HG03565 (cell line): ENCODE measurements at regions not wholly inside any gene's neighbourhood (a gene's known extent, or its start where the extent isn't known, plus 50 kb on each side); places are given as distances from the start of the nearest gene placed in this dataset.
"Not testable (repeated sequence)": the region's sequence is repeated elsewhere in the genome, so short reads cannot be mapped to it uniquely, and the experiment has no call there.

Experiments used
- ATAC-seq: cut with Tn5 transposase; IDR thresholded peaks from one replicate; pipeline ENCODE4 v1.9.1; 2021; ENCODE audit warnings: mild to moderate bottlenecking, moderate library complexity; ENCODE audit not compliant: unreplicated experiment

DNA sequence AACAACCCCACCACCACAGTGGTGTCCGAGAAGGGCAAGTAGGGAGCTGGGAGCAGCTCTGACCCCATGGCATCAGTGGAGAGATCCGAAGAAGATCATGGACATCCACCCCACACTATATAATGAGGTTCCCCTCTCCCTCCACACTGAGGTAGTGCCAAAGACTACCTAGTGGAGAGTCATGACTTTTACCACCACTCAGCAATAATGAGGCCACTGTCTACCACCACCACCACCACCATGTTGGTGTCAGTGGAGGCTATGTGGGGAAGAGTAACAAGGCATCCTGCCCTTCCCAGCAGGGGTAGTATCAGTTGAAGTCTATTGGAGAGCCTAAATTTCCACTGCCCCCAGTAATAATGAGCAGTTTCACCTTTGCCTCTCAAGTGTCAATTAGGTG lies 321.7 kb upstream of the ZC3H15 start:
- no peak for ATAC-seq

DNA sequence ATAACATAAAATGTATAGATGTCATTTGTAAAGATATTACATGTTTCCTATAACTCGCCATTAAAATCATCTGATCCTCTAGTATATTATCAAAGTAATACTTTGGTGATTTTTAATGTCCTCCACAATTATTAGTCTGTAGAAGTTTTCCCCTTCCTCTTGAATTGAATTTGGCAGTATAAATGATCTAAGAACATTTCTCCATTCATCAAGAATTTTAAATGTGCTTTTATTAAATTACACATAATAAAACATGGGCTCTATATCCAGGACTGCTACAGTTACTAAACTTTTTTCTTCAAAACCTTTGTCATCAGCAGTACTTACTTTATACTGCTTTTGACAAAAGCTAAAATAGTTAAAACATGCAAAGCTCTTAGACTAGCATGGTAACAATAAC lies 315.4 kb upstream of the ZC3H15 start:
- no peak for ATAC-seq

GRCh38 chr2:186181625-186182024 lies 304.4 kb upstream of the ZC3H15 start:
- no peak for ATAC-seq

DNA sequence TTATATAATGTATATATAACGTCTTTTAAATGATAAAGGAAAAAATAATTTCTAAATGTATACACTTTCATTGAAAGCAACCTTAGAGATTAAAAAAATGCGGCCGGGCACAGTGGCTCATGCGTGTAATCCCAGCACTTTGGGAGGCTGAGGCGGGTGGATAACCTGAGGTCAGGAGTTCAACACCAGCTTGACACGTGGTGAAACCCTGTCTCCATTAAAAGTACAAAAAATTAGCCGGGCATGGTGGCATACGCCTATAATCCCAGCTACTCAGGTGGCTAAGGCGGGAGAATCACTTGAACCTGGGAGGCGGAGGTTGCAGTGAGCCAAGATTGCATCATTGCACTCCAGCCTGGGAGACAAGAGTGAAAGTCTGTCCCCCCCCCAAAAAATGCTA lies 303.7 kb upstream of the ZC3H15 start:
- ATAC-seq, result not testable (repeated sequence)

DNA sequence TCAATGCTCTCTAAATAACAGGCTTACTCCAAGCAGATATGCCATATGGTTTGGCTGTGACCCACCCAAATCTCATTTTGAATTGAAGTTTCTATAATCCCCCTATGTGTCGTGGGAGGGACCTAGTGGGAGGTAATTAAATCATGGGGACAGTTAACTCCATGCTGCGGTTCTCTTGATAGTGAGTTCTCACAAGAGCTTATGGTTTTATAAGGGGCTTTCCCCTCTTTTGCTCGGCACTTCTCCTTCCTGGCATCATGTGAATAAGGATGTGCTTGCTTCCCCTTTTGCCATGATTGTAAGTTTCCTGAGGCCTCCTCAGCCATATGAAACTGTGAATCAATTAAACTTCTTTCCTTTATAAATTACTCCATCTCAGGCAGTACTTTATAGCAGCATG lies 302.7 kb upstream of the ZC3H15 start:
- no peak for ATAC-seq

- no peak for ATAC-seq
These were observed 298.2 kb upstream of the ZC3H15 start for GRCh38 chr2:186187854-186188253.

- no peak for ATAC-seq
These were observed 296.2 kb upstream of the ZC3H15 start for GRCh38 chr2:186189816-186190215.

DNA sequence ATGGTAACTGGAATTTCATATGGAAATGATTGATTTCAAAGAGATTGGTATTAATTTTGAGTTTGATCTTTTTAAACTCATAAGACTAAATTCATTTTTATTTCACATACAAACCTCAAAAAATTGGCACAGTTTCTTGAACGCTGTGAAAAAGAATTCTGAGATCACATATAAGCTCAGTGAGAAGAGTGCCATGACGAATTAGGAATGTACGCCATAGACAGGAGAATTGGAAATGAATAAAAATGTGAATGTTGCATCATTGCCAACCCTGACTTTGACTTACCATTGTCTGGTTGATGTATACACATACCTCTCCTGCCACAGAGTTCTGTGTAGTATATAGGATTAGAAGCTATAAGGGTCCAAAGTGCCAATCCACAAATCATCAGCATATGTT lies 290.4 kb upstream of the ZC3H15 start:
- ATAC-seq, result no peak

DNA sequence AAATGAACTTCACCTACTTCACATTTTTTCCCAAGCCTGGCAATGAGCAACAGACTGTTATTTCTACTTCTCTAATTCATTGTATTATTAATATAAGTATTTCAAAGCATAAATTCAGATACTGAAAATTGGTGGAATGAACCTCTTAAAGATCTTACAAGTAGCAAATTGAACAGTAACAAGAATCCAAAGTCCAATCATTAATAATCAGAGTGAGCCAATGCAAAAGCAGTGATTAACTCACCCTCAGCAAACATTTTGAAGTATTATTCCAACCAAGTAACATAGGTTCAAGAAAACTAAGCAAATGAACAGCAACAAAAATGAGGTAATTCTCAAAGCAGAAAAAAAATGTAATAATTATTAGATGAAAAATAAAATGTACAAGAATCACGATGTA lies 288.1 kb upstream of the ZC3H15 start:
- ATAC-seq, result no peak

DNA sequence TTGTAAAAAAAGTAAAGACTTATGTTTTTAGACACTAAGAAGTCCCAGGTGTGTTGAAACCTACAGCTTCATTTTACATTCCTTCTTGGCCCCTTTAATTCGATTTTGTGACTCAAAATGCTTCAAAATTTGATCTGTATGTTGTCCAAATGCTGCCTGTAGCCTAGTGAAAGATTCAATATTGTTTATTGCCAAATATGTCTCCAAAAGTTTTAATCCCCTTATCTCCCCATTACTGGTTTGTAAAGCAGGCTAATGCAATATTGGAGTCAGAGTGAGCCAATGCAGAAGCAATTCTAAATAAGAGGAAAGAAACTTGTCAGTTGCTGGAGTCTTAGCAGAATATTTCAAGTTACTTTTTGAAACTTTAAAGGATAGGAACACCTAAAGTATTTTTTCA lies 287.0 kb upstream of the ZC3H15 start:
- ATAC-seq, result no peak

DNA sequence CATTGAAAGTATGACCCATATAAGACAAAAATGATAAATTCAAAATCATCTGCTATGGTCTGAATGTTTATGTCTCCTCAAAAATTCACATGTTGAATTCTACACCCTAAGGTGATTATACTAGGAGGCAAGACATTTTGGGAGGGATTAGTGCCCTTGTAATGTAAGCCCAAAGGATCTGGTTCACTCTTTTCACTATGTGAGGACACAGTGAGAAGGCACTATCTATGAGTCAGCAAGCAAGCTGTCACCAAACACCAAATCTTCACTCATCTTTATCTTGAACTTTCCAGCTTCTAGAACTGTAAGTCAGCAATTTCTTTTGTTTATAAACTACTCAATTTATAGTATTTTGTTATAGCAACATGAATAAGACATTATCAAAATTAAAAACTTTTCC lies 284.7 kb upstream of the ZC3H15 start:
- ATAC-seq, result no peak

DNA sequence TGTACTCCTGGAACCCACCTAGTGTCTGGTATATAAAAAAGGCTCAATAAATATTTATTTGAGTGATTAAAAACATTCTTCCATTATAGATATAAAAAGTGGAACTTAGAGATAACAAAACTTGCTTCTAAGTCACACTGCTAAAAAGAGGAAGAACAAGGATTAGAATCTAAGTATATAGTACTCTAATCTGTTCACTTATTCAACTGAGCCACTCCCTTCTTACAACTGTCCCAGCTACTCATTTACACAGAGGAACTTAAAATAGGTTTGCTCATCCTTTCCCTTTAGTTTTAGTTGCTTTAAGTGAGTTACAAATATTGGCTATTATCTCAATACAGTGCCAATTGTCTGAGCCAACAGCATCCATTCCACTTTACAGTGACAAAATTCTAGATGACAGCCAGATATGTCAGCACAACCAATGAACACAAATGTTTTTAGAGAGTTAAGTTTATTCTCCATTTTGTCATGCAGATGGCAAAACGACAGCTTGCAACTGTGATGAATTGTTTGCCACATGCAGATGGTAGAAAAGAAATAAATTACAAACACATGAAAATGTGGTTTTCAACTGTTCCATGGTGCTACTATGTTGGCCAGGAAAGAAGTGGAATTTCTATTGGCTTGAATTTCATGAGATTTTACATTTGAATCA lies 280.7 kb upstream of the ZC3H15 start:
- ATAC-seq, result no peak

- ATAC-seq, result no peak
These were observed 276.5 kb upstream of the ZC3H15 start for GRCh38 chr2:186209532-186209931.

DNA sequence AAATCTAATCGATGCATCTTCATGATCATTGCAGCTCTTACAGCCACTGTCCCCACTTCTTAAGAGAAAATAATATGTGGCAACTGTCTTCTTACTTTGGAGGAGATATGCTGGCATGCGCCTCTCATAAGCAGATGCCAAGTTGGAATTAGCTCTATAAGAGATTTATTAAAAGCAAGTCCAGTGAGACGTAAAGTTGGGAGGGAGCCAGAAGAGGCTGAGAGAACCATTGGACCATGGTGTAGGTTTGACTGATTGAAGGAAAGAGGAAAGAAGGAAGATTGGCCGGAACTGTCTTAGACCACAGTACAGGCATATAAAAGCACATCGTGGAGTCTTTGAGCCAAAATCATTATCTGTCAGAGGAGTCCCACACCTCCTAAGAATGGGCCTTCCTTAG lies 265.7 kb upstream of the ZC3H15 start:
- no peak for ATAC-seq

DNA sequence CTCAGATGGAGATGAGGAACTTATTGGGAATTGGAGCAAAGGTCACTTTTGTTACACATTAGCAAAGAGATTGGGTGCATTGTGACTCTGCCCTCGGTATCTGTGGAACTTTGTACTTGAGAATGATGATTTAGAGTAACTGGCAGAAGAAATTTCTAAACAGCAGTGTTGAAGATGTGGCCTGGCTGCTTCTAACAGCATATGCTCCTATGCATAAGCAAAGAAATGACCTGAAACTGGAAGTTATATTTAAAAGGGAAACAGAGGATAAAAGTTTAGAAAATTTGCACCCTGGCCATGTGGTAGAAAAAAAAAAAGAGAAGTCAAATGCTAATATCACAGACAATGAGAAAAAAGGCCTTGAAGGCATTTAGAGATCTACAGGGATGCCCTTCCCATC lies 256.8 kb upstream of the ZC3H15 start:
- ATAC-seq, result no peak

DNA sequence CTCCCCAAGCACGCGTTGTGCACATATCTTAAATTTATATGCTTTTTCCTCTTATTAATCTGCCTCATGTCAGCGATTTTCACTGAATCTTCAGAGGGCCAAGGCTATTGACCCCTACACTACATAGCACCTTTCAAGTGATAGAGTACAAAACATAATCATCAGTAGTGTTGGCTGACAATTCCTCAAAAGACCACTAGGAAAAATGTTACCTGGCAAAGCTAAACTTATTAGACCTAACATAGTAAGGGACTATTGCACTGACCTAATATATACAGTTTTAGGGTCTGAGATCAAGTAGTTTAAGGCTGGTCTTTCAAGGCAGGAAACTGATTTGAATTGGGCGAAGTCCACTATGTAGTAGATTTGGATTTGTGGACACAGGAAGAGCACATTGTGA lies 244.2 kb upstream of the ZC3H15 start:
- no peak for ATAC-seq

- no peak for ATAC-seq
These were observed 231.3 kb upstream of the ZC3H15 start for GRCh38 chr2:186254759-186255158.

- ATAC-seq, result no peak
These were observed 230.2 kb upstream of the ZC3H15 start for GRCh38 chr2:186255823-186256222.

DNA sequence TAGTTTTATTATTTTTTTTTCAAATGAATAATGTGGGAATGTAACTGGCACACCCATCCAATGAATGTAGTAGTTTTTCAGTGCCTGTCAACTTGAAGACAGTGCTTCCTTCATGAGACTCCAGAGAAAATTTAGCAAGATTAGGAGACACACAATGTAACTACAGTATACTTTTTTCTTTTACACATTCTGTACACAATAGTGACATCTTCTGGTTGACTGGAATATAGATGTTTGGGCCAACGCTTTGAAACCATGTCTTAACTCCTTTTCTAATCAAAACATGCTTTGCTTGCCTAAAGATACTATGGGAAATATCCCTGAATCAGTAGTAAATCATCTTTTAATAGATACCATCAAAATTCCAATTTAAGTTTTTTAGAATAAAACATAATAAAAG lies 229.5 kb upstream of the ZC3H15 start:
- ATAC-seq, result peak; percentile 93

DNA sequence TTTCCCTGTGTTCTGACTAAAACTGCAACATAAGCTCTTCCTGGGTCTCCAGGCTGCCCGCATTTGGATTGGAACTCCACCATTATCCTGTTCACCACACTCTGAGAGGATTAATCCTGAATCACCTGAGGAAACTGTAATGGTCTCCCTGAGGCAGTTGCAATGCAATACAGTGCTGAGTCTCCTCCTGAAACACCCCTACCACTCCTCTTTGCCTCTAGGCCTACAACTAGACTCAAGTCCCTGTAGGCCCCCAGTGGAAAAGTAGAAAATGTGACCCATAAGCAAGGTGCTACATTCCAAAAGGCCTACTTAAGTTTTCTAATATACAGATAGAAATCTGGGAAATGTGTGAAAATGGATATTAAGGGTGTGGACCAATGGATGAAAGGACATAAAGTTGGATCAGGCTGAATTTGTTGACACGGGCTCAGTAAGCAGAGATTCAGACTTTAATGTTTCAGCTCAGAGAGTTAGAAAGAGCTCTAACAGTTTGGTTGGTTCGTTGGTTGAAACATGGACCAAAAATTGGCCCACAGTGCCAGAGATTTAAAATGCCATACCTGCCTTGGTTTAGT lies 222.3 kb upstream of the ZC3H15 start:
- no peak for ATAC-seq

DNA sequence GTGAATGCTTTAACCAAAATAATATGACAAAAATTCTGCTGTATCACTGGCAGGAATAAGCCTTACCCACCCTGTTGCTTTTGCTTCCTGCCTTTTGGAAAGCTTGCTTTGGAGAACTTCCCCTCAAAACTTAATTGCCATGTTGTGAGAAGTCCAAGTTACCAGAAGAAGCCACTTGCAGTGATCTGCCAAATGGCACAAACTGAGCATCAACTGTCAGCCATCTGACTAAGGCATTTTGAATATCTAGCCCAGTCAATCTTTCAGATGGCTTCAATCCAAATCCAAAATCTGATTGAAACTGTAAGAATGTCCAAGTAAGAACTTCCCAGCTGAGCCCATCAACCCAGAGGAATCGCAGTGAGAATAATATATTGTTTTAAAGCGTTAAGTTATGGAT lies 216.5 kb upstream of the ZC3H15 start:
- no peak for ATAC-seq

- ATAC-seq, result no peak
These were observed 212.1 kb upstream of the ZC3H15 start for GRCh38 chr2:186273953-186274352.

- no peak for ATAC-seq
These were observed 211.0 kb upstream of the ZC3H15 start for GRCh38 chr2:186274936-186275575.
